WTC11 (cell line): ENCODE measurements at regions not wholly inside any gene's neighbourhood (a gene's known extent, or its start where the extent isn't known, plus 50 kb on each side); places are given as distances from the start of the nearest gene placed in this dataset.

ENCODE experiments used
- ATAC-seq: fragments of 200-7000 bp; cut with Tn5 transposase; 2 replicates; pipeline ENCODE4 v1.10.0; 2021; ENCODE audit warnings: mild to moderate bottlenecking, moderate library complexity
- CTCF ChIA-PET: fragments of 300-600 bp; sonication (Branson Sonifier 250); formaldehyde crosslinking; loops from one replicate; lab custom pipeline; 2021; ENCODE audit warnings: antibody characterized with exemption; lab: Charles Lee
- POLR2A ChIA-PET: fragments of 350-600 bp; sonication (Branson Sonifier 250); formaldehyde crosslinking; loops from one replicate; lab custom pipeline; 2021; ENCODE audit warnings: antibody characterized with exemption; lab: Charles Lee
- DNase-seq: peaks from one replicate; pipeline ENCODE4 v3.0.0; 2021; ENCODE audit warnings: low spot score
- H3K27ac Mint-ChIP-seq: 2 replicates; pipeline ENCODE4 v1.8.0; 2021; ENCODE audit warnings: mixed read lengths
- H3K27me3 Mint-ChIP-seq: 2 replicates; pipeline ENCODE4 v1.8.0; 2021; ENCODE audit warnings: low read depth, mild to moderate bottlenecking, moderate library complexity, mixed read lengths
- H3K36me3 Mint-ChIP-seq: 2 replicates; pipeline ENCODE4 v1.8.0; 2021; ENCODE audit warnings: mixed read lengths
- H3K4me1 Mint-ChIP-seq: 2 replicates; pipeline ENCODE4 v1.8.0; 2022; ENCODE audit warnings: mixed read lengths
- H3K4me3 Mint-ChIP-seq: 2 replicates; pipeline ENCODE4 v1.8.0; 2021; ENCODE audit warnings: mild to moderate bottlenecking, moderate library complexity, mixed read lengths
- H3K9me3 Mint-ChIP-seq: 2 replicates; pipeline ENCODE4 v1.8.0; 2021; ENCODE audit warnings: mixed read lengths
- ELF4 ChIP-seq: sonication (generic); formaldehyde crosslinking; IDR thresholded peaks from 2 replicates; pipeline ENCODE4 v1.8.1; 2022; ENCODE audit warnings: low read depth, mild to moderate bottlenecking, moderate library complexity, missing genetic modification reagents
- FOXJ3 ChIP-seq: sonication (generic); formaldehyde crosslinking; IDR thresholded peaks from 2 replicates; pipeline ENCODE4 v1.9.0; 2021; ENCODE audit warnings: missing genetic modification reagents, mild to moderate bottlenecking, borderline replicate concordance
- GTF2I ChIP-seq: fragments of 250-450 bp; sonication (Bioruptor Pico); conservative IDR thresholded peaks from 2 replicates; pipeline ENCODE4 v1.4.0; 2021; ENCODE audit warnings: mild to moderate bottlenecking
- JAZF1 ChIP-seq: fragments of 250-450 bp; sonication (Bioruptor Pico); IDR thresholded peaks from 2 replicates; pipeline ENCODE4 v1.9.0; 2021; ENCODE audit warnings: moderate library complexity, mild to moderate bottlenecking, inconsistent platforms
- NFE2L1 ChIP-seq: sonication (generic); formaldehyde crosslinking; IDR thresholded peaks from 2 replicates; pipeline ENCODE4 v1.8.1; 2023; ENCODE audit warnings: missing genetic modification reagents
- NR2C2 ChIP-seq: sonication (generic); formaldehyde crosslinking; IDR thresholded peaks from 2 replicates; pipeline ENCODE4 v1.8.0; 2022; ENCODE audit warnings: mild to moderate bottlenecking, missing genetic modification reagents
- RORB ChIP-seq: fragments of 250-450 bp; sonication (Bioruptor Pico); IDR thresholded peaks from 2 replicates; pipeline ENCODE4 v1.9.0; 2021; ENCODE audit warnings: mild to moderate bottlenecking
- TP53 ChIP-seq: sonication (generic); formaldehyde crosslinking; IDR thresholded peaks from 2 replicates; pipeline ENCODE4 v1.8.1; 2023; ENCODE audit warnings: mild to moderate bottlenecking, missing genetic modification reagents
- ZNF138 ChIP-seq: sonication (generic); formaldehyde crosslinking; conservative IDR thresholded peaks from 2 replicates; pipeline ENCODE4 v1.8.1; 2022; ENCODE audit warnings: mild to moderate bottlenecking, moderate library complexity, missing genetic modification reagents
- ZNF263 ChIP-seq: sonication (generic); formaldehyde crosslinking; IDR thresholded peaks from 2 replicates; pipeline ENCODE4 v1.8.1; 2022; ENCODE audit warnings: low read depth, mild to moderate bottlenecking, moderate library complexity, missing genetic modification reagents
- ZNF671 ChIP-seq: fragments of 250-450 bp; sonication (Bioruptor Pico); IDR thresholded peaks from 2 replicates; pipeline ENCODE4 v1.8.0; 2021; ENCODE audit warnings: mild to moderate bottlenecking
- TF ChIP-seq, protein P1 (sequence below): sonication (generic); formaldehyde crosslinking; IDR thresholded peaks from 2 replicates; pipeline ENCODE4 v1.8.1; 2023; ENCODE audit warnings: mild to moderate bottlenecking, missing genetic modification reagents, borderline replicate concordance
- TF ChIP-seq, protein P2 (sequence below): sonication (generic); formaldehyde crosslinking; IDR thresholded peaks from 2 replicates; pipeline ENCODE4 v1.8.1; 2023; ENCODE audit warnings: mild to moderate bottlenecking, missing genetic modification reagents, moderate library complexity
- TF ChIP-seq, protein P3 (sequence below): sonication (generic); formaldehyde crosslinking; IDR thresholded peaks from 2 replicates; pipeline ENCODE4 v1.8.0; 2022; ENCODE audit warnings: missing genetic modification reagents
- TF ChIP-seq, protein P4 (sequence below): sonication (generic); formaldehyde crosslinking; IDR thresholded peaks from 2 replicates; pipeline ENCODE4 v1.8.1; 2022; ENCODE audit warnings: low read depth, missing genetic modification reagents, borderline replicate concordance
- TF ChIP-seq, protein P5 (sequence below): fragments of 250-450 bp; sonication (Bioruptor Pico); IDR thresholded peaks from 2 replicates; pipeline ENCODE4 v1.9.0; 2021; ENCODE audit warnings: mild to moderate bottlenecking
- TF ChIP-seq, protein P6 (sequence below): sonication (generic); formaldehyde crosslinking; IDR thresholded peaks from 2 replicates; pipeline ENCODE4 v1.8.1; 2023; ENCODE audit warnings: mild to moderate bottlenecking, missing genetic modification reagents, moderate library complexity

DNA sequence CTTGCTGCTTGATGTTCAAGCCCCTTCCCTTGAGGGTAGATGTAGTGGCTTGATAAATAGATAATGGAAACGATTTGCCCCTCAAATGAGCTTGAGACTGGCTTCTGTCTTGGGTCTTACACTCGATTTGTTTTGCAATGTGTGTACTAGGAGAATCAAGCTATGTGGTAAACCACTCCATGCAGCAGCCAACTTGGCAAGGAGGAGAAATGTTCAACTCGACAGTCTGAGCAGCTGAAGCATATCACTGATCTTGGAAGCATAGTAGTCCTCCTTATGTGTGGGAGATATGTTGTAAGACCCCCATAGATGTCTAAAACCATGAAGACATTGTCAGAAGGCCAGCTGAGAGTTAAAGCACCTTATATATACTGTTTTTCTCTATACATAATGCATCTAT is 125.3 kb downstream of the CCNG2 start:
- Mint-ChIP-seq H3K4me3 (no peak overlapping the region), H3K27me3 (peaks cover 38% of the 10 kb centered on the region)
- CTCF ChIA-PET, result no interaction called here

DNA sequence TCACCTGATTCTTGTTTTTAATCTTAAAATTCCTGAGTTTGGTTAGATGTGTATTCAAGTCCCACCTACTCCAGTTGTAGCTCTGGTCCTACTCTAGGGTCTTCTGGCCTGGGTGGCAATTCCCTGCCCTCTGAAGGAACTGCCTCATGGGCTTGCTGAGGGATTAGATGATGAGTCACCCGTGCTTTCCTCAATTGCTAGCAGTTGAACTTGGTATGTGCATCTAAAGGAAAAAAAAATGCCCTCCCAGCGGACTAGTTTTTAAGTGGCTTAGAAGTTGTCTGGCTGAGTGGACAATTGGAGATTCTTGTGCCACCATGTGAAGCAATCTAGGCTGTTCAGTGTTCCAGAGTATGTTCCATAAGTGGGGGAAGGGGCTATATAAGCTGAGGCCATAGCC is 127.0 kb downstream of the CCNG2 start:
- ATAC-seq (no peak), DNase-seq (no peak)
- H3K36me3 Mint-ChIP-seq, result no peaks in the 10 kb centered on the region
- peaks cover 35% of the 10 kb centered on the region for H3K27me3 Mint-ChIP-seq
- H3K4me3 Mint-ChIP-seq, result no peak overlapping the region
- POLR2A ChIA-PET, result no interaction called here
- H3K4me1 Mint-ChIP-seq, result no peaks in the 10 kb centered on the region
- no peak for TF ChIP-seq TP53 (CRISPR knock-in tag)
- TF ChIP-seq, protein P1, sequence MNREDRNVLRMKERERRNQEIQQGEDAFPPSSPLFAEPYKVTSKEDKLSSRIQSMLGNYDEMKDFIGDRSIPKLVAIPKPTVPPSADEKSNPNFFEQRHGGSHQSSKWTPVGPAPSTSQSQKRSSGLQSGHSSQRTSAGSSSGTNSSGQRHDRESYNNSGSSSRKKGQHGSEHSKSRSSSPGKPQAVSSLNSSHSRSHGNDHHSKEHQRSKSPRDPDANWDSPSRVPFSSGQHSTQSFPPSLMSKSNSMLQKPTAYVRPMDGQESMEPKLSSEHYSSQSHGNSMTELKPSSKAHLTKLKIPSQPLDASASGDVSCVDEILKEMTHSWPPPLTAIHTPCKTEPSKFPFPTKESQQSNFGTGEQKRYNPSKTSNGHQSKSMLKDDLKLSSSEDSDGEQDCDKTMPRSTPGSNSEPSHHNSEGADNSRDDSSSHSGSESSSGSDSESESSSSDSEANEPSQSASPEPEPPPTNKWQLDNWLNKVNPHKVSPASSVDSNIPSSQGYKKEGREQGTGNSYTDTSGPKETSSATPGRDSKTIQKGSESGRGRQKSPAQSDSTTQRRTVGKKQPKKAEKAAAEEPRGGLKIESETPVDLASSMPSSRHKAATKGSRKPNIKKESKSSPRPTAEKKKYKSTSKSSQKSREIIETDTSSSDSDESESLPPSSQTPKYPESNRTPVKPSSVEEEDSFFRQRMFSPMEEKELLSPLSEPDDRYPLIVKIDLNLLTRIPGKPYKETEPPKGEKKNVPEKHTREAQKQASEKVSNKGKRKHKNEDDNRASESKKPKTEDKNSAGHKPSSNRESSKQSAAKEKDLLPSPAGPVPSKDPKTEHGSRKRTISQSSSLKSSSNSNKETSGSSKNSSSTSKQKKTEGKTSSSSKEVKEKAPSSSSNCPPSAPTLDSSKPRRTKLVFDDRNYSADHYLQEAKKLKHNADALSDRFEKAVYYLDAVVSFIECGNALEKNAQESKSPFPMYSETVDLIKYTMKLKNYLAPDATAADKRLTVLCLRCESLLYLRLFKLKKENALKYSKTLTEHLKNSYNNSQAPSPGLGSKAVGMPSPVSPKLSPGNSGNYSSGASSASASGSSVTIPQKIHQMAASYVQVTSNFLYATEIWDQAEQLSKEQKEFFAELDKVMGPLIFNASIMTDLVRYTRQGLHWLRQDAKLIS (CRISPR knock-in tag), result no peak
- TF ChIP-seq FOXJ3, result no peak
- TF ChIP-seq NFE2L1, result no peak
- TF ChIP-seq ELF4 (CRISPR knock-in tag), result no peak
- no peak for TF ChIP-seq ZNF263
- TF ChIP-seq ZNF138 (CRISPR knock-in tag), result no peak
- no peak for TF ChIP-seq JAZF1 (CRISPR knock-in tag)
- TF ChIP-seq, protein P2, sequence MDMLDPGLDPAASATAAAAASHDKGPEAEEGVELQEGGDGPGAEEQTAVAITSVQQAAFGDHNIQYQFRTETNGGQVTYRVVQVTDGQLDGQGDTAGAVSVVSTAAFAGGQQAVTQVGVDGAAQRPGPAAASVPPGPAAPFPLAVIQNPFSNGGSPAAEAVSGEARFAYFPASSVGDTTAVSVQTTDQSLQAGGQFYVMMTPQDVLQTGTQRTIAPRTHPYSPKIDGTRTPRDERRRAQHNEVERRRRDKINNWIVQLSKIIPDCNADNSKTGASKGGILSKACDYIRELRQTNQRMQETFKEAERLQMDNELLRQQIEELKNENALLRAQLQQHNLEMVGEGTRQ (CRISPR knock-in tag), result no peak
- TF ChIP-seq, protein P3, sequence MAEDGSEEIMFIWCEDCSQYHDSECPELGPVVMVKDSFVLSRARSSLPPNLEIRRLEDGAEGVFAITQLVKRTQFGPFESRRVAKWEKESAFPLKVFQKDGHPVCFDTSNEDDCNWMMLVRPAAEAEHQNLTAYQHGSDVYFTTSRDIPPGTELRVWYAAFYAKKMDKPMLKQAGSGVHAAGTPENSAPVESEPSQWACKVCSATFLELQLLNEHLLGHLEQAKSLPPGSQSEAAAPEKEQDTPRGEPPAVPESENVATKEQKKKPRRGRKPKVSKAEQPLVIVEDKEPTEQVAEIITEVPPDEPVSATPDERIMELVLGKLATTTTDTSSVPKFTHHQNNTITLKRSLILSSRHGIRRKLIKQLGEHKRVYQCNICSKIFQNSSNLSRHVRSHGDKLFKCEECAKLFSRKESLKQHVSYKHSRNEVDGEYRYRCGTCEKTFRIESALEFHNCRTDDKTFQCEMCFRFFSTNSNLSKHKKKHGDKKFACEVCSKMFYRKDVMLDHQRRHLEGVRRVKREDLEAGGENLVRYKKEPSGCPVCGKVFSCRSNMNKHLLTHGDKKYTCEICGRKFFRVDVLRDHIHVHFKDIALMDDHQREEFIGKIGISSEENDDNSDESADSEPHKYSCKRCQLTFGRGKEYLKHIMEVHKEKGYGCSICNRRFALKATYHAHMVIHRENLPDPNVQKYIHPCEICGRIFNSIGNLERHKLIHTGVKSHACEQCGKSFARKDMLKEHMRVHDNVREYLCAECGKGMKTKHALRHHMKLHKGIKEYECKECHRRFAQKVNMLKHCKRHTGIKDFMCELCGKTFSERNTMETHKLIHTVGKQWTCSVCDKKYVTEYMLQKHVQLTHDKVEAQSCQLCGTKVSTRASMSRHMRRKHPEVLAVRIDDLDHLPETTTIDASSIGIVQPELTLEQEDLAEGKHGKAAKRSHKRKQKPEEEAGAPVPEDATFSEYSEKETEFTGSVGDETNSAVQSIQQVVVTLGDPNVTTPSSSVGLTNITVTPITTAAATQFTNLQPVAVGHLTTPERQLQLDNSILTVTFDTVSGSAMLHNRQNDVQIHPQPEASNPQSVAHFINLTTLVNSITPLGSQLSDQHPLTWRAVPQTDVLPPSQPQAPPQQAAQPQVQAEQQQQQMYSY (CRISPR knock-in tag), result no peak
- TF ChIP-seq, protein P4, sequence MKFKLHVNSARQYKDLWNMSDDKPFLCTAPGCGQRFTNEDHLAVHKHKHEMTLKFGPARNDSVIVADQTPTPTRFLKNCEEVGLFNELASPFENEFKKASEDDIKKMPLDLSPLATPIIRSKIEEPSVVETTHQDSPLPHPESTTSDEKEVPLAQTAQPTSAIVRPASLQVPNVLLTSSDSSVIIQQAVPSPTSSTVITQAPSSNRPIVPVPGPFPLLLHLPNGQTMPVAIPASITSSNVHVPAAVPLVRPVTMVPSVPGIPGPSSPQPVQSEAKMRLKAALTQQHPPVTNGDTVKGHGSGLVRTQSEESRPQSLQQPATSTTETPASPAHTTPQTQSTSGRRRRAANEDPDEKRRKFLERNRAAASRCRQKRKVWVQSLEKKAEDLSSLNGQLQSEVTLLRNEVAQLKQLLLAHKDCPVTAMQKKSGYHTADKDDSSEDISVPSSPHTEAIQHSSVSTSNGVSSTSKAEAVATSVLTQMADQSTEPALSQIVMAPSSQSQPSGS (CRISPR knock-in tag), result no peak
- no peak for TF ChIP-seq GTF2I
- H3K27ac Mint-ChIP-seq, result no peak overlapping the region
- peaks cover 28% of the 10 kb centered on the region for H3K9me3 Mint-ChIP-seq
- CTCF ChIA-PET, result no interaction called here

More for the DNA sequence above, 125.3 kb downstream of the CCNG2 start:
- no peaks in the 10 kb centered on the region for H3K4me1 Mint-ChIP-seq
- H3K9me3 Mint-ChIP-seq, result peaks cover 28% of the 10 kb centered on the region
- TF ChIP-seq, protein P5, sequence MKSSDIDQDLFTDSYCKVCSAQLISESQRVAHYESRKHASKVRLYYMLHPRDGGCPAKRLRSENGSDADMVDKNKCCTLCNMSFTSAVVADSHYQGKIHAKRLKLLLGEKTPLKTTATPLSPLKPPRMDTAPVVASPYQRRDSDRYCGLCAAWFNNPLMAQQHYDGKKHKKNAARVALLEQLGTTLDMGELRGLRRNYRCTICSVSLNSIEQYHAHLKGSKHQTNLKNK (CRISPR knock-in tag), result no peak
- TF ChIP-seq, protein P6, sequence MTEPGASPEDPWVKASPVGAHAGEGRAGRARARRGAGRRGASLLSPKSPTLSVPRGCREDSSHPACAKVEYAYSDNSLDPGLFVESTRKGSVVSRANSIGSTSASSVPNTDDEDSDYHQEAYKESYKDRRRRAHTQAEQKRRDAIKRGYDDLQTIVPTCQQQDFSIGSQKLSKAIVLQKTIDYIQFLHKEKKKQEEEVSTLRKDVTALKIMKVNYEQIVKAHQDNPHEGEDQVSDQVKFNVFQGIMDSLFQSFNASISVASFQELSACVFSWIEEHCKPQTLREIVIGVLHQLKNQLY (CRISPR knock-in tag), result no peak
- TF ChIP-seq ZNF671 (CRISPR knock-in tag), result no peak
- TF ChIP-seq RORB (CRISPR knock-in tag), result no peak
- TF ChIP-seq NR2C2 (CRISPR knock-in tag), result no peak
- POLR2A ChIA-PET, result no interaction called here
- H3K36me3 Mint-ChIP-seq, result no peaks in the 10 kb centered on the region
- no peak overlapping the region for H3K27ac Mint-ChIP-seq
- DNase-seq (no peak), ATAC-seq (no peak)
